NCI-H524 treated with DMSO at 0.1 percent for 48 hours (cell line): ENCODE measurements at regions not wholly inside any gene's neighbourhood (a gene's known extent, or its start where the extent isn't known, plus 50 kb on each side); places are given as distances from the start of the nearest gene placed in this dataset.
"Not testable (repeated sequence)": the region's sequence is repeated elsewhere in the genome, so short reads cannot be mapped to it uniquely, and the experiment has no call there.

Experiments used
- DNase-seq: peaks from one replicate; lab custom pipeline; 2025; lab: John Stamatoyannopoulos, UW

DNA sequence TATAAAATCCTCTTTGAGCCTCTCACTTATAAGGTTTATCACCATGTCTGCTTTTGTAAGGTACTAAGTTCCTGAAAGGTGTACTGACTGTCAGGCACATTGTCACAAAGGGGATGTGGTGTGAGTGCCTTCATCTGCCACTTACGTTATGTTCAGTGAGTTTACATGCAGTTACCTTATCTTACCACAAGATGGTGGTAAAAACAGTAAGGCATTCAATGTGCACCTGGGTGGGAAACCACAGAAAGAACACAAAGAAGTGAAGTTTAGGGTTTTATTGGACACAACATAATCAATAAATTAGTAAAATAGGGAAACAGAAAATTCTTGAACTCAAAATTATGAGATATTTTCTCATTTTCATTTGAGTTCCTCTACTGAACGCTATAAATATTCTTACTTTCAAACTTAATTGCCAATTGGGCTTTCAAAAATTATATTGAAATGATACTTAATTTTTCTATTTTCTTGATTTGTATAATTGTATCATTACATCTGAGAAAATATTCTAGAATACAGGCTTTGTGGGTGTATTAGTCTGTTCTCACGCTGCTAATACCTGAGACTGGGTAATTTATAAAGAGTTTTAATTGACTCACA is 650.8 kb downstream of the PCDH7 start:
- no peak for DNase-seq

DNA sequence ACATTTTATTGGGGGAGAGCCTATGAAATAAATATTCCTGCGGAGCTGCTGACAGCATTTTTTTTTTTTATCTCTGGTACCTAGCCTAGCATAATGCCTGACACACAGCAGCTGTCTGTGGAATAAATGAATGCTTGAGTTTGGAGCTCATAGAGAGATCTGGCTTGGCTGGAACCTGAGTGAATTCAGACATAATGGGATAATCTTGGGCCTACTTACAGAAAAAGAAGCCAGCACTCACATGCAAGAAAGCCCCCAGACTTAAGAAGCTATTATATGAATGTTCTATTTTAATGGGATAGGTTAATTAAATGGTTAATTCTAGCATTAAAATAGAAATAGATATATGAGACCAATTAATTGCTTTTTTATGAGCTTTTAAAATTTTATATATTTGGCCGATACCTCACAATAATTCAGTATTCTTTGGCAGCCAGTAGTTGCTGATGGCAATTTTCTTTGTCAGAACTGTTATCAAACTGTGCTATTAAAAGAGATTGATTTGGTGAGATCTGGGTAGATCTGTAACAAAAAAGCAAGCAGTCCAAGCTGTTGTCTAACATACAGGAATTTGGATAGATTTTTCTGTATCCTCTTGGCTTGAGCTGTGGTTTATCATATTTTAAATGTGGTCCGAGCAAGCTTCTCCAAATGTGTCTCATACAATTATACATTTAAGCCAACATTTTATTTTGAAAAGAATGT is 654.2 kb downstream of the PCDH7 start:
- no peak for DNase-seq

DNA sequence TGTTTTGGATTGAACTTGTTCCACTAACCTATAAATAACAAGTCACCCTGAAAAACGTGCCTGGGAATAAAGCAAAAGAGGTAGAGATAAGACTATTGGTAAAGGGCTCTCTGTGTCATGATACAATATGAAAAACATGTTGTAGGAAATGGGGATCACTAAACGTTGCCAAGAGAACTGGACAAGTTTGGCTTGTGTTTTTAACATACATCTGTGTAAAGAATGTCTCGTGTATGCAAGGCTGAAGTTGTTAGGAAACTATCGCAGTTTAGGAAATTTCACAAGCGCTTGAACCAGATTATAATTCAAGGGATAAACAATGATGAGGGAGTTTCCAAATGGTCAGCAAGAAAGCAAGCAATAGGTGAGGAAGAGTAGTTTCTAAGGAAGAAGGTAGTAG is 655.8 kb downstream of the PCDH7 start:
- DNase-seq = no peak

DNA sequence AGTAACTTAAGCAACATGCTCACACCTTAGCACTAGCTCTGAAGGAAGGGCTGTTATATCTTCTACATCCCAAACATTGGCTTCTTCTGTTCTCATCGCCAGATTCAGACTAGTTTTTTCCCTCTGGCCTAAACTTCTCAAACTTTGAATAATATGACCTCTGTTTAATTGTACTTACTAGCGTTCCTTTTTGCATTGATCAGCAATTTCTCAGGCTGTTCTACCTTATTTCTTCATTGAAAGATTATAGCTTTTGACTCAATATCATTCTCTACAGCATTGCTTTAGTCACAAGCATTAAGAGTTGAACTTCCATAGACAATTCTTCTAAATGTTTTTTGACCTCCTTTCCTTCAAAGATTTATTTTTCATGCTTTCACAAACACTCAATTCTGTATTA is 659.2 kb downstream of the PCDH7 start:
- no peak for DNase-seq

DNA sequence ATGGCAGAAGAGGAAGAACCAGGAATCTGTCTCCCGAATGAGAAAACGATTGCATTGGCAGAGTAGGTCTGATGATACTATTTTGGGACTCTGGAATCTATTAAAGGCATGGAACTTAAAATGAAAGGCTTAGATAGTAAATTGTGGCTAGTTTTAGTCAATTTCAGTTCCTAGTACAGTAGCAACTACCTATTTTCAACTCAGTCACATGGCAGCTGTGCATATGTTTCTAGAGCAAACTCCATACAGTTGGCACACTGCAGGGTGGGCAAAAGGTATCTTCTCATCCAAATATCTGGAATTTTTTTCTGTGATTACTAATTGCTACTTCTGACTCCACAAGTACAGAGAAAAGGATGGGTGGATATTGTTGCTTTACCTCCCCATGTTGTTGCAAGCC is 663.6 kb downstream of the PCDH7 start:
- DNase-seq = no peak

DNA sequence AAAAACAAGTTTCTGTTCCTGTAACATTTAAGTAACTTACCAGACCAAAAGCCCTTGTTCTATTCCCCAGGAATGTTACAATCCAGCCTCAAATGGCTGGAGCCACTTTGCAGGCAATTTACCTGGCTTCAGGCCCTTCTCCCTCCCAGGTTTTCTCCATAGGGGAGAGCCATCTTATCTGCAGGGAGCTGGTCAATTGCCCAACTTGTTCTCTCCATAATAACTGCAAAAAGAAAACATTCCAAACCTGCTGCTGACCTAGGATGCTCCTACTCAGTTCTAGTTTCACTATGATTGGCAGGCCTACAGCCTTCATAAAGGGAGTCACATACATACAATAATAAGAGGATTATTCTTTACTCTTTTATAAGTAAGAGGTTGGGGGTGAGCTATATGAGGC is 670.7 kb downstream of the PCDH7 start:
- no peak for DNase-seq

DNA sequence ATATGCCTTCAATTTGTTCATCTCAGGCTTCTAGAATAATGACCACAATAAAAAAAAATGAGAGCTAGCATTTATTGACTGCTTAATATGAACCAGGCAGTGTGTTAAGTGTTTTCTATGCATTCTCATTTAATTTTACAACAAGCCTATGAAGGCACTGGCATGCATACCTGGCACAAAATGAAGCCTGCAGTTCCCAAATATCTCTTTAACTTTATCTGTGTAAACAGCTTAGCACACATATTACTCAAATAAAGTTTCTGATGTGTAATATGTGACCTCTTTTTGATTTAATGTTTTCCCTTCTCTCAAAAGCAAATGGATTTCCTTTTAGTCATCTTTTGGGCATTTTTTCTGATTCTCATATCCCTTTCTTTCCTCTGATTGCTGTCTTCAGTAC is 671.8 kb downstream of the PCDH7 start:
- no peak for DNase-seq

DNA sequence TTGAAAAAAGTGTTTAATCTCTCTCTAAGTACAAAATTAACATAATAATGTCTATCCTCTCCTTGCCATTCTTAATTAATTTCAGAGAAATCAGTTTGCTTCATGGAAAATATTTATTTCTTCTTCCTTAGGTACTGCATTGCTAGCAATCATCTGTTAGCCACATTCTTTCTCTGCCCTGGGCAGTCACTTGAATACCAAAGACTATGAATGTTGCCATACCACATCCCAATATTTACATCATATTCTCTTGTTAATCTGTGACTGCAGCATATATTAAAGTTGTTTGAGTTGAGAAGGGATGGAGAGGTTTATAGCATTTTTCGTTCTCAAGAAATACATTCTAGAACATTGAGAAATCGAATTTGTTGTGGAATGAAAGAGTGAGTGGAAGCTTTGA is 672.8 kb downstream of the PCDH7 start:
- no peak for DNase-seq

DNA sequence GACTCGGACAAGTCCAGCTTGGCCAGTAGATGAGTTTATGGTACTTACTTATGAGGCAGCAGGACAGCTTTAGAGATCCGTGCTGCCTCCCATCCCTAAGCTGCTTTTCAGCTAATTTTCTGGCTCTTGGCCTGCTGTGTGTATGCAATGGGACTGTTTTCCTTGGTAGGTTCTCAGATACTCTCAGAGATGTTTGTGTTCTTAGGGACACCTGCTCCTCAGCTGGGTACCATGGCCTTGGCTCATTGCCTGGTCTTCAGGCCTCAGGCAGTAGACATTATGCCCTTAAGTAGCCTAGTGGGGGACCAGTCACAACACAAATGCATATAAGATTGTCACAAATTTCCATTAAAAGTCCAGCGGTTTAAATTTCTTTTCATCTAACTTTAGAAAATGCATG is 688.0 kb downstream of the PCDH7 start:
- DNase-seq = no peak

DNA sequence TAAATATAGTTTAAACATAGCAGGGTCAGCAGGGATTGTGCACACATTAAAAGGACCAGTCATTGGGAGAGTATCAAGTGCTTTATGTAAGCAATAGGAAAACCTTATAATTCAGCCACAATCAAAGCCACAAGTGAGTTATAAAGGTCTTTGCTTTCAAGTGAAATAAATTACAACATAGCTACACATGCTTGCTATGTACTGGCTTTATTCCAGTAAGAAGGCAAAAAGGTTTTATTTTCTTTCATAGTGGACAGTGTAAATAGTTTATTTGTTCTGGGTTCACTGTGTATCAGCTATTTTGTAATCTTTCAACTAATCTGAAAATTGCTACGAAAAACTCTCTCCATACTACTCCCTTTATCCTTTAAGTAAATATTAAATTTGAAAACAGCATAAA is 691.4 kb downstream of the PCDH7 start:
- DNase-seq = no peak

DNA sequence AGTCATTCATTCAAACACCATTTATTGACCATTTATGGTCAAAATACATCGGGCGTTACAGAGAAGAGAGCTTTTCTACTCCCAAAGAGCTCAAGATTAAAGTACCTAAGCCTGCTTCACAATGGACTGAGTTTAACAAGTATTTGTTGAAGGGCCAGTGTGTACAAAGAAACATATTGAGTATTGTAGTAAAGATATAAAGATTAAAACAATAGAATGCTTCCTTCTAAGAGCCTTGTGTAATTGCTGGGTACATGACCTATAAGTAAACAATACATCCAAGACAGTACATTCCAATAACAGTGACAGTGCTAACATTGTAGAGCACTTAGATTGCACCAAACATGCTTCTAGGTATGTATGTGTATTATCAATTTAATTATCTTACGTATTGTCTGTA is 695.5 kb downstream of the PCDH7 start:
- DNase-seq = no peak

DNA sequence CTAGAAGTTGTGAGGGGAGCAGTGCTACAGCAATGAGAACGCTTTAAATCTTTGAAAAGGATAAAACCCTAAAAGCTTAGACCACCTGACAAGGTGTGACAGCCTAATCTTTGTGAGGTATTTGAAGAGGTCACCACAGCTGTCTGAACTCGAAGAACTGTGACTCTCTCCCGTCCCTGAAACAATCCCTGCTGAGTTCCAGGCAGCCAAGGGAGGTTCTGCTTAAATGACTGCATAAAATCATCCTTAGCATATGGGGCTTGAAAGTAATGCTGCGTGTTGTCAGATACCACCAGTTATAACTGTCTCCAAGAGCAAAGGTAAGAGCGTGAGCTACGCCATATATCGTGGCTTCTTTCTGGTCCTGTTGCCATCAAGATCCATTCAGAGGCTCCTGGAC is 696.3 kb downstream of the PCDH7 start:
- DNase-seq = peak; percentile 34

DNA sequence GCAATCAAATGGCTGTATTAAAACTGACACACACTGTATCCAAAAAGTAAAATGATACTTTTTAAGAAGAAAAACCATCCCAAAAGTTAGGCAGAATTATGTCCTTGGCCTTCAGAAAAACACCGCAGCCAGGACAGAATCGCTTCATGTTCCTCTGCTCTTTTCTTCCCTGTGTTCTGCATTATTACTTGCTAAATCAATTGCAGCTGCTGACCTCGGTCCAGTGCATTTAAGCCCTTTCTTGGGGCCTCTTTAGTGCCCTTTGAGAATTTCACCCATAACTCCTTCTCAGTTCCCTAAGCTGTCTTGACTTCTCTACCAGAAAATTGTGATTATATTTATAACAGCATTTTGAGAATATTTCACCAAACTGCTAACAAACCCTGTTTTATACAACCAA is 696.9 kb downstream of the PCDH7 start:
- no peak for DNase-seq

DNA sequence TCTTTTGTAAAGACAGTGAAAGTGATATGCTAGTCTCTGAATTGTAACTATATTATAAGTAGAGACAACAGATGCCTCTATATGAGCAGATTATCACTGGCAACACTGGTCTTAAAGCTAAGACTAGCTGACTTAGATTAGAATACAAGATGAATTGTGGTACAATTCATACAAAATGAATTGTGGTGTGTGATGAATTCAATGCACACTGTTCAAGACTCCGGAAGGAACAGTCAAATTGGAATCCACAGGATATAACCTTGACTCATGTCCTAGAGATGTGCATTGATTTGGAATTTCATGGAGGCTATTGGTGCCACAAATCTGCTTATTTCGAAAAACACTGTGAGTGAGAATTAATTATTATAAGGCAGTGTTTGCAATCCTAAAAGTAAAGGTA is 701.8 kb downstream of the PCDH7 start:
- DNase-seq = no peak

DNA sequence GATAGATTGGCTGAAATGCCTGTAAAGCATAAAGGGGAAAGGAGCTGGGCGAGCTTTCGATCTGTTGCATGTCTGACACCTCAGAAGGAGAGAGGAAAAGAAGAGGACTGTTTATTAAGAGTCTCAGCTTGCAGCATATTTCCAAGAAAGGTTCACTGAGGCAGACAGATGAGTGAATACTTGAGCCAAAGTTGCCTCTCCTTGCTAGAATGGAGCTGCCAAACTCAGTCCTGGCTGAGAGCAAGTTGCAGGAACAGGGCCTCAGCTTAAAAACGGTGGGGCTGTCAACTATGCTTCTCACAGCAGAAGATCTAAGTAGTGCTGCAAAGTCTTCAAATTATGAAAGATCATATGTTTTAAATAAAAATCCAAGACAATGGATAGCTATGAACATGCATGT is 707.5 kb downstream of the PCDH7 start:
- no peak for DNase-seq

DNA sequence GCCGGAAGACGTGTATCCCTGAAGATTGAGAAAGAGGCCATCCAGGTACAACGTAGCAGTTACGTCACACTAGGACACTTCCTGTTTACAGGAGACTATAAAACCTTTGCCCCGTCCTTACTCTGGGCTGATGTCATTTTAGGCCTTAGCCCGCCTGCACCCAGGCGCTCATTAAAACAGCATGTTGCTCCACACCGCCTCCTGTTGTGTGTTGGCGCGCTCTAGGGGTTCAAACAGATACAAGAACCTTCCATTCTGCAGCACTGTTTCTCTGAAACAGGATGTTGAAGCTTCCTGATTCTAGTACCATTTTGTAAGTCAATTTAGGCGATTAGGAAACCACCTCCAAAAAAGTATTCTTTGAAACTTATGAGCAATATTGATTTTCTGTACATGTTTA is 722.1 kb downstream of the PCDH7 start:
- DNase-seq = no peak

DNA sequence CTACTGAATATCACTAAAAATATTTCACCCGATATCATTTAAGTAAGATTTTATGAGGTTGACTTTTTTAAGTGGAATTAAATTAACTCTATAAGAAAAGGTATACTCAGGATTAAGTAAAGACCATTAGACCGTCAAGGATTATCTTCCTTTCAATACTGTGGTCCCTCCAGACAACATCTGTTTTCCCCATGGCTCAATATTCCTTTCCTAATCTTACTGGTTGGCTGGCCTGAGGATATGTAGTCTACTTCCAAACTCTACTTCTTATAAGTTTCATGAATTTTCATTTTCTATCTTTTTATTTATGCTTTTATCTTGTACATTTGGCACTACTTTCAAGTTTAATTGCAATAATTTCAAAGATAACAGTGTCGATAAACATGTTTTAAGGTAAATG is 725.4 kb downstream of the PCDH7 start:
- peak; percentile 86 for DNase-seq

DNA sequence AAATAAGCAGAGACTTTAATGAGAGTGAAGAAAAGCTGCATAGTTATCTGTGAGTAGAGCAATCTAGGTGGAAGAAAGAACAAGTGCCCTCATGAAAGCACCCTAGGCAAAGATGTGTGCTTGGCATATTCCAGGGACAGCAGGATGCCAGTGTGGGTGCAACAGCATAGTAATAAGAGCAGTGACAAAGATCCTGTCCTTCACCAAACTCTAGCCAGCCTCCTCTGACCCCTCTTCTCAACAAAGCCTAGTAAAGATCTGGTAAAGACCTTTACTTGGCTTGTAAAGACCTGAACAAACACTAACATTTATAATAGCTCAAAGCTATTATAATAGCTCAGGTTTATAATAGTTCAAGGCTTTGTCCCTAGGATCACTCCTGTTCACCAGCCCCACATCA is 735.4 kb downstream of the PCDH7 start:
- DNase-seq = no peak

DNA sequence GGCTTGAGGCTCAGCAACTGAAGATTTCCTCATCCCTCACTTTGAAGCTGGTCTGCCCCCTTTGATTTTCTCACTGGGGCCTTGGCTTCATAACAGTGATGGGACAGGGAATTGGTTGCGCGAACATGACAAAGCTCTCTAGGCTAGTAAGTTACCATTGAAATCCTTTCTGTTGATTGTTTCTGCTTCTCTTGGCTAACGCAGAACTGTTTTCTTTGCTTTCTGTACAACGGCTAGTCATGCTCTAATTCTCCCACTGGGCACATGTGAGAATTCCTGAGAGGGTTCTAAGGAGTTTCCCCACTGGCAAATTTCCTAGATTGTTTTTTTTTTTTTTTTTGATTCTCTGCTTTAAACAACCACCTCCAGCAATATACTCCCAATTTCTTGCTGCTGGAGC is 738.6 kb downstream of the PCDH7 start:
- no peak for DNase-seq

DNA sequence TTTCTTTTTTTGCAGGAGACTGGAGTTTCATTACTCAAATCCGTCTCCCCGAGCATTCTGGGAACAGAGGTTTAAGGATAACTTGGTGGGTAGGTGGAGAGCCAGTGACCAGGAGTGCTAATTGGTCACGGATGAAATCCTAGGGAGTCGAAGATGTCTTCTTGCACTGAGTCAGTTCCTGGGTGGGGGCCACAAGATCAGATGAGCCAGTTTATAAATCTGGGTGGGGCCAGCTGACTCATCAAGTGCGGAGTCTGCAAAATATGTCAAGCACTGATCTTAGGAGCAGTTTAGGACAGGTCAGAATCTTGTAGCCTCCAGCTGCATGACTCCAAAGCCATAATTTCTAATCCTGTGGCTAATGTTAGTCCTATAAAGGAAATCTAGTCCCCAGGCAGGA is 741.3 kb downstream of the PCDH7 start:
- no peak for DNase-seq

DNA sequence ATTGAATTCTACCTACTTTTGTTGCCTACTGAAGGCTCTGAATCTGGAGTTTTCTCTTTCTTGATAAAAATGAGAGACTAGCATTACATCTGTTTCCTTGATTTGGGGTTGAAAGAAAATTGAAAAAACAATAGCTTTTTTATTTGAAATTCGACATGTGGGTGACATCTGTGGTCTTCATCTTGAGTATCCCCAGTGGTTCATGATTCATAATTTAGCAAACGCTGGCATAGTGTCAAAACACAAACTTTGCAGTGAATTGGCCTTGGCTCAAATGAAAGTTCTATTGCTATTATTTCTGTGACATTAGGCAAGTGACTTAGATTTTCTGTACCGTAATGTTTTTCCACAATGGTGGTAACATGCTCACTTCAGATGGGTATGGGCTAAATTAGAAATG is 747.6 kb downstream of the PCDH7 start:
- DNase-seq = no peak

DNA sequence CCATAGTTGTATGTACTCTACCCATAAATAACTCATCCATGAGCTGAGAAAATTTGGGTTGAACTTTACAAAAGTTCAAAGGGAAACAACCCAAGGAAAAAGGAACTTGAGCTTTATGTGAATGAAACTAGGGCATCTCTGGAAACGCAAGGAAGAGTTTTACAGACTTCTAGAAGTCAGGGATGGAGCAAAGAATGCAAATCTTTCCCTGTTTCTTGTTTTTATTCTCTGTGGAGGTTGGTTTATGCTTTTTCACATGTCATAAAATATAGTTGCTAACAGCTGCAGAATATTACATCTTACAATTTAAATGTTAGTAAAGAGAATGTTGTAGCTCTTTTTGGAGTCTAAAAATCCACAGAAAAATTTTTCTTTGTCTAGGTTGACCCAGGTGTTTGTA is 754.1 kb downstream of the PCDH7 start:
- DNase-seq = no peak

DNA sequence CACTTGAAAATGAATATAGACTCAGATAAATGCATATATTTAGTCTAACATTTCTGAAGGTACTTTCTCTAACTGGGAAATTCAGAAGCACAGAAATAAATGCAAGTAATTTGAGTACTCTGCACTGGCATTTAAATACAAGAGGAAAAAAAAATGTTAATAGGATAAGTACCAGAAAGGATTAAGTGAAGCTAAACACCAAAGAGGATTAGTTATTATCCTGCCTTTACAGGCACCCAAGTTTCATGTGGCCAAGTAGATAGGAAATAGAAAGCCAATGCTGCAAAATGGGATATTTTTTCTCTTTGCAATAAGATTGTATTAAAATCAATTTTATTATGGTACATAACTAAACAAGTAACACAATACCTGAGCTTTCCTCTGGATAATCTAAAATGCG is 762.5 kb downstream of the PCDH7 start:
- DNase-seq = peak; percentile 87

DNA sequence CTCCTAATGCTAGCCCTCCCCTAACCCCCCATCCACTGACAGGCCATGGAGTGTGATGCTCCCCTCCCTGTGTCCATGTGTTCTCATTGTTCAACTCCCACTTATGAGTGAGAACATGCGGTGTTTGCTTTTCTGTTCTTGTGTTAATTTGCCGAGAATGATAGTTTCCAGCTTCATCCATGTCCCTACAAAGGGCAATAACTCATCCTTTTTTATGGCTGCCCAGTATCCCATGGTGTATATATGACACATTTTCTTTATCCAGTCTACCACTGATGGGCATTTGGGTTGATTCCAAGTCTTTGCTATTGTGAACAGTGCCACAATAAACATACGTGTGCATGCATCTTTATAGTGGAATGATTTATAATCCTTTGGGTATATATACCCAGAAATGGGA is 779.0 kb downstream of the PCDH7 start:
- DNase-seq = not testable (repeated sequence)
